ENCODE measurements at regions not wholly inside any gene's neighbourhood (a gene's known extent, or its start where the extent isn't known, plus 50 kb on each side); places are given as distances from the start of the nearest gene placed in this dataset.
"Not testable (repeated sequence)": the region's sequence is repeated elsewhere in the genome, so short reads cannot be mapped to it uniquely, and the experiment has no call there.

GRCh38 chr5:119757276-119757675 lies 127.9 kb downstream of the FAM170A start:
- H3K27ac ChIP-seq = no peak overlapping the region
- TF ChIP-seq ZFX (IDR thresholded peaks at IDR 0.05) = no peak
- TF ChIP-seq, protein P1, sequence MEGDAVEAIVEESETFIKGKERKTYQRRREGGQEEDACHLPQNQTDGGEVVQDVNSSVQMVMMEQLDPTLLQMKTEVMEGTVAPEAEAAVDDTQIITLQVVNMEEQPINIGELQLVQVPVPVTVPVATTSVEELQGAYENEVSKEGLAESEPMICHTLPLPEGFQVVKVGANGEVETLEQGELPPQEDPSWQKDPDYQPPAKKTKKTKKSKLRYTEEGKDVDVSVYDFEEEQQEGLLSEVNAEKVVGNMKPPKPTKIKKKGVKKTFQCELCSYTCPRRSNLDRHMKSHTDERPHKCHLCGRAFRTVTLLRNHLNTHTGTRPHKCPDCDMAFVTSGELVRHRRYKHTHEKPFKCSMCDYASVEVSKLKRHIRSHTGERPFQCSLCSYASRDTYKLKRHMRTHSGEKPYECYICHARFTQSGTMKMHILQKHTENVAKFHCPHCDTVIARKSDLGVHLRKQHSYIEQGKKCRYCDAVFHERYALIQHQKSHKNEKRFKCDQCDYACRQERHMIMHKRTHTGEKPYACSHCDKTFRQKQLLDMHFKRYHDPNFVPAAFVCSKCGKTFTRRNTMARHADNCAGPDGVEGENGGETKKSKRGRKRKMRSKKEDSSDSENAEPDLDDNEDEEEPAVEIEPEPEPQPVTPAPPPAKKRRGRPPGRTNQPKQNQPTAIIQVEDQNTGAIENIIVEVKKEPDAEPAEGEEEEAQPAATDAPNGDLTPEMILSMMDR (conservative IDR thresholded peaks at IDR 0.05) = no peak

- H3K27ac ChIP-seq = not testable (repeated sequence)
- TF ChIP-seq, protein P1 (conservative IDR thresholded peaks at IDR 0.05) = 0 out of 2 replicates have a peak, but pooled peaks have one; percentile 4
Measured at GRCh38 chr5:119769695-119770693, 140.6 kb downstream of the FAM170A start.

DNA sequence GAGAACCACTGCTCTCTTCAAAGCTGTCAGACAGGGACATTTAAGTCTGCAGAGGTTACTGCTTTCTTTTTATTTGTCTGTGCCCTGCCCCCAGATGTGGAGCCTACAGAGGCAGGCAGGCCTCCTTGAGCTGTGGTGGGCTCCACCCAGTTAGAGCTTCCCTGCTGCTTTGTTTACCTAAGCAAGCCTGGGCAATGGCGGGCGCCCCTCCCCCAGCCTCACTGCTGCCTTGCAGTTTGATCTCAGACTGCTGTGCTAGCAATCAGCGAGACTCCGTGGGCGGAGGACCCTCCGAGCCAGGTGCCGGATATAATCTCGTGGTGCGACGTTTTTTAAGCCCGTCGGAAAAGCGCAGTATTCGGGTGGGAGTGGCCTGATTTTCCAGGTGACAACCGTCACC lies 150.8 kb downstream of the FAM170A start:
- H3K27ac ChIP-seq = not testable (repeated sequence)

DNA sequence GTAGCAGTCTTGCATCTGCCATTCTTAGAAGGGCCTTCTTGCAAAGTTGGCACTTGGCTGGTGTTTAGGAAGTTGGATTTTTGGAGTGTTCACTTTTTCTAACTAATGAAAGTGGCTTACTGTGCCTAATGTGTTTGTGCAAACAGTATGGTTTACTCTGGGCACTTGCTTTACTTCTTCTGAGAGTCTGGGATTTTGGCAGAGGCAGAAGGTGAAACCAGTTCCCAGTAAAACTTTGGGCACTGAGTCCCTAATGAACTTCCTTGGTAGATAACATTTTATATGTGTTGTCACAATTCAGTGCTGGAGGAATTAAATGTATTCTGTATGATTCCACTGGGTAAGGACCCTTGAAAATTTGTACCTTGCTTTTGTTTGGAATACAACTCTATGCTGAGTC lies 155.7 kb downstream of the FAM170A start:
- H3K27ac ChIP-seq = peak overlapping the region; percentile 52; the same call in 1 of the 2 replicates
- no peak for TF ChIP-seq ZFX (IDR thresholded peaks at IDR 0.05)
- TF ChIP-seq, protein P1 (conservative IDR thresholded peaks at IDR 0.05) = no peak

DNA sequence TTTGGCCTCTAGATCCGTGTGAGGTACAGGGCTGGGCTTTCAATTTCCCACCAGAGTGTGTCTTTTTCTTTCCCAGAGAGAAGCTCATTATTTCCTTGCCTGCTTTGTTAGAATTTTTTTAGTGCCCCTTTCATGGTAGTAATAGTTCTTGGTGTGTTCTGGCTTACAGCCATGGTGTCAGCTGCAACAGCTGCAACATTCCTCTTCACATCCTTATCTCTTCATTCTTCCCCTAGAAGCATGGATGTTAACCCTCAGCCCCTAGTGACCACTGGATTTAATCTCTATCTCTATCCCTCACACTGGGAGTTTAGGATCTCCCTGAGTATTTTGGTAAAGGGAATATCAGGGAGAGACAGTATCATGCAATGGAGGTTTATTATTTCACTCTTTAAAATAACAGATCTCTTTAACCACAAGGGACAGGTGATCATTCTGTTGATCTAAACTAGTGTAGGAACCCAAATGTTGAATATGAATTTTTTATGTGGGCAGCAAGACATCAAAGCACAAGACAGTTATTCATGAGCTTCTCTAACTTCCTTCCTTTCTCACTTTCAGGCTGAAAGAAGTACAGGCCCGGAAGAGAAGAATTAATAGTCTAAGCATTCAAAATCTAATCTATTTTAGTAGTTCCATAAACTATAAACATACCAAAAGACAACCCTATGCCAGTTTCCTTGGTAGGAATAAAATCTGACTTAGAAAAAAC lies 160.2 kb downstream of the FAM170A start:
- TF ChIP-seq ZFX (IDR thresholded peaks at IDR 0.05) = no peak
- TF ChIP-seq, protein P1 (conservative IDR thresholded peaks at IDR 0.05) = no peak
- no peak overlapping the region for H3K27ac ChIP-seq

GRCh38 chr5:119792161-119792799 lies 162.9 kb downstream of the FAM170A start:
- TF ChIP-seq, protein P1 (conservative IDR thresholded peaks at IDR 0.05) = no peak
- no peak for TF ChIP-seq ZFX (IDR thresholded peaks at IDR 0.05)
- H3K27ac ChIP-seq = no peak overlapping the region

GRCh38 chr5:119795768-119796167 lies 166.4 kb downstream of the FAM170A start:
- no peak for TF ChIP-seq ZFX (IDR thresholded peaks at IDR 0.05)
- TF ChIP-seq, protein P1 (conservative IDR thresholded peaks at IDR 0.05) = no peak
- no peak overlapping the region for H3K27ac ChIP-seq

Measured in C4-2B (cell line).